T-helper 2 cell (primary cell): ENCODE measurements at regions not wholly inside any gene's neighbourhood (a gene's known extent, or its start where the extent isn't known, plus 50 kb on each side); places are given as distances from the start of the nearest gene placed in this dataset.
A peak's percentile ranks its signal among the peaks of the same experiment; 100 is the strongest.
"Not testable (repeated sequence)": the region's sequence is repeated elsewhere in the genome, so short reads cannot be mapped to it uniquely, and the experiment has no call there.

Source experiments
- DNase-seq, 5 experiments: peaks; one replicate each; pipeline versions ENCODE4 v3.0.0 to v3.0.0-alpha.2; 2012 to 2022

DNA sequence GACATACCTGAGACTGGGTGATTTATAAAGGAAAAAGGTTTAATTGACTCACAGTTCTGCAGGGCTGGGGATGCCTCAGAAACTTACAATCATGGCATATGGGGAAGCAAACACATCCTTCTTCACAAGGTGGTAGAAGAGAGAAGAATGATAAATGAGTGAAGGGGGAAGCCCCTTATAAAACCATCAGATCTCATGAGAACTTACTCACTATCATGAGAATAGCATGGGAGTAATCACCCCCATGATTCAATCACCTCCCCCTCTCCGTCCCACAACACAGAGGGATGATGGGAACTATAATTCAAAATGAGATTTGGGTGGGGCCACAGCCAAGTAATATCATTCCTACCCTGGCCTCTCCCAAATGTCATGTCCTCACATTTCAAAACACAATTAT lies 1206.0 kb upstream of the CELF4 start:
- not testable (repeated sequence) for DNase-seq

DNA sequence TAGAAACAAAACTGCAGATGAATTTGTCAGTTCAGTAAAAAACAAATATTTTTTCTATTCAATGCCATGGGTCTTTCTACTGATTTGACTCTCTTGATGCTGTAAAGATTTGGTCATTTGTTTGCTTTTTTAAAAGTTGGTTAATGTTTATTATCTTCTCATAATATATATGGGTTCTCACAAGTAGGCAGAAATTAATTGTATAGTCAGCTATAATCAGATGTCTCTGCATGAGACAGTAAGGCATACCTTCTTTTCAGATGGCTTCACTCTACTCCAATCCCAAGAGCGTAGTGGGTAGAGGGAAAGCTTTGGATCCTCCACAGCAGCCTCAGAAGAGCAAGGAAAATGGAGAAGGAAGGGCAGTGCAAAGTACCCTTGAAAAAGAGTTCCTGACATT lies 1202.9 kb upstream of the CELF4 start:
- DNase-seq: no peak

DNA sequence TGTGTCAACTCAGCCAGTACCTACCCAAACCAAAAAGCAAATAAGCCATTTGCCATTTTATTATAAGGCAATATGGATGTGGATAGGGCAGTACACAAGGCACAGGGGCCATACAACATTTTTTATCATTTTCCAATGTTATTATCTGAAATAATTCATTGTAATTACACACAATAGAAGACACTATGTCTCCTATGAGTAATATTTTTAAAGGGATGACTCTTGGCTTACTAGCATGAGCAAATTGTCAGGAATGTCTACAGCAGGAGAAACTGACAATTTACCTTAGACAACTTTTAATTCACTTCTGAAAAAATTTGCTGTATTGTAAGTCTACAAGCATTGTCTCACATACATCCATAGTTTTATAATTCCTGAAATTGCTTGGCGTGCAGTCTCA lies 1193.9 kb upstream of the CELF4 start:
- DNase-seq: no peak

DNA sequence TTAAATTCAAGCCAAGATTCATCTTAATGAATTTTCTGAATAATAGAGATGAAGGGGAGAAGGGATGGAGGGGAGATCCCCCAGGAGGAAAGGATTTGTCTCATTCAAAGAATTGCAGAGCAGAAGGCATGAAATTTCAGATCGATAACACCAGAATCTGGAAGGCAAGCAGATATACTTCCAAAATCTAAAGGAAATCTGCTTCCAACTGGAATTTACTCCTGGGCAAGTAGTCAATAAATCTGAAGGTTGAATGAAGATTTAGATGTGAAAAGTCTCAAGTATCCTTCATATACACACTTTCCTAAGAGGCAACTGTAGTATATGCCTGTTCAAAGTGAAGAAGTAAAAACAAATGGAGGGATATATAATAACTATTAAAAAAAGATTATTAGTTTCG lies 1190.8 kb upstream of the CELF4 start:
- DNase-seq: no peak

DNA sequence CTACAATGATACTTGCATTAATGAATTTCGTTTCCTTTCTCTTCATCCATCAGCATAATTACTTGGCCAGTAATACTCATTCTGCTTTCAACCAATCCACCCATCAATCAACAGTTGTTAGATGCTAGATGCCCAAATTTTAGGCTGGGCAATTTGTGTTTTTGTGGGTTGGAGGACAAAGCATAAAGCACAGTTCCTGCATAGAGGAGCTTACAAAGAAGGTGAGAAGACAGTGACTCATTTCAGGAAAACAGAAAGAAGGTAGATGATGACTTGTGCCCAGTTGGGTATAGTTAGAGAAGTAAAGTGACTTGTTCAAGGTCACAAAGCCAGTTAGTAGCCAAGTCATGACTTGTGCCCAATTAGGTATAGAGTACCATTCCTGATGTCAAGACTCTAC lies 1186.8 kb upstream of the CELF4 start:
- DNase-seq: peak in 1 of 5 experiments; percentile 4

DNA sequence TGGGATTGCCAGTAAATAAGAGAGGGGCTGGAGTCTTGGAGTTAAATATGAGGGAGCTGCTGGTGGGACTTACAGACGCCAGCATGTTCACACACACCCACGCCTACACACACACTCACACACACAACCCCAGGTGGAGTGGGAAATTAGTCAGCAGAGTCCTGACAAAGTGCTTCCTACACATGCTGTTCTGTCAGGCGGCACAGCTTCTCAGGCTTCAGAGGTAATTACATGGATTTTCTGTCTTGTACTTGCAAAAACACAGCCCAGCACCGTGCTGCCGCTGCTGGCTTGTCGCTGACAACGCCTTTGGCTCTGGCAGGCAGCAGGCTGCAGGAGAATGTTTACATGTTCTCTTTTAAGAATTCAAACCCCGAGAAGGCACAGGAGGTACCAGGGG lies 1186.3 kb upstream of the CELF4 start:
- no peak for DNase-seq

DNA sequence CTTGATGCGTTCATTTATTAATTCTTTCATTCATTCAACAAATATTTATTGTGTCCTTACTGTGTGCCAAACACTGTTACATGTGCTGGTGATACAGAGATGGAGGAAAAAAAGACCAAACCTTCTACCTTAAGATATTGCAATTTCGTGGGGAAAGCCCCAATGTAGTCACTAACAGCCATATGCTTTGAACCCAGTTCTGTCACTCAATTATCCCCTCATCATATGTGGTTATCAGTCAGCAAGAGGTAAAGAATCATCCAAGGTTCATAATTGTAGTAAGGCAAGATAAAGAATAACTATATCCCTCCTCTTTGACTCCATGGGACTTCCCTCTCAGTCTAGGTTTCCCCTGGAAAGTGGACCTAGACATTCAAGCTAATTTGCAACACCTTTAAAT lies 1185.6 kb upstream of the CELF4 start:
- DNase-seq: no peak

DNA sequence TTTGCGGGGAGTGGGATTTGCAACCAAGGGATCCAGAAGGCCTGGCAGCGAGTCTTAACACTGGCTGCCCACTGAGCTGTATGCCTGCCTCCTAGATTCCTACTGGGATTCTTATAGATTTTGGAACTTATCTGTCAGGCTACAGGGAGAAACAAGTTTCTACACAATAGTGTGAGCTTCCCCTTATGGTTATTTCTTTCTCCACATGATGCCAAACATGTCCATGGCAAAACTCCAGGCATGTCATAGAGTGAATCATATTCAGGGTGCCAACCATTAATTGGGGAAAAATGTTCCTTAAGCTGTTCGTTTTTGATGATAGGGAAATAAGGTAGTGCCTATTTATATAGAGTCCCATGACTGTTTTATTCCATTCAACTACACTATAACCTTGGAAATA lies 1185.2 kb upstream of the CELF4 start:
- DNase-seq: no peak

DNA sequence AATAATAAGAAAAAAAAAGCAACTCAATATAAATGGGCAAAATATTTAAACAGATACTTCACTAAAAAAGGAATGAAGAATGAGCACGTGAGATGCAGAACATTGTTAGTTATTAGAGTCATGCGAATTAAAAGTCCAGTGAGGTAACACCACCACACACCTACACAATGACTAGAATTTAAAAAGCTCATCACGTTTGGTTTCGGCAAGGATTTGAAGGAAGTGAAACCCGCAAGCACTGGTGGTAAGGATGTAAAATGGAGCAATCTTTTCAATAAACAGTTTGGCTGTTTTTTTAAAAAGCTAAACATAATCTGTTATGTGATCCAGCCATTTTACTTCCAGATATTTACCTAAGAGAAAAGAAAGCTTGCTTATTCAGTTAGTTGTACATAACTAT lies 1181.6 kb upstream of the CELF4 start:
- DNase-seq: no peak

DNA sequence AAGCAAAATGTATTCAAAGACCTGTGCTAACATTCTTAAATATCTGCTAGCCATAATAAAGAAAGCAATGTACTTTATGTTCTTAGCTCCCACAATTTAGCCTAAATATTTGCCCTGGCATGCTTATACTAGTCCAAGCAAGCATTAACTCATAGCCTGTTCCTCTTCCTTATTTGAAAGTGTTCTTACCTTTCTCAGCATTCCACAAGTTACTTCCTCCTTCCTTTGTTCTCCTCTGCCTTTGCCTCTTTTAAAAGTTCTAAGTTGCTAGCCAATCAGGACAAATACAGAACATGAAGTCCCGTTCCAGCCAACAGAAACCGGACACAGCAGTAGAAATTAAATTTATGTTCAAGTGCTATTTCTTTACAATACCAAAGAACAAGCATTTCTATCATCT lies 1154.6 kb upstream of the CELF4 start:
- DNase-seq: not testable (repeated sequence)

DNA sequence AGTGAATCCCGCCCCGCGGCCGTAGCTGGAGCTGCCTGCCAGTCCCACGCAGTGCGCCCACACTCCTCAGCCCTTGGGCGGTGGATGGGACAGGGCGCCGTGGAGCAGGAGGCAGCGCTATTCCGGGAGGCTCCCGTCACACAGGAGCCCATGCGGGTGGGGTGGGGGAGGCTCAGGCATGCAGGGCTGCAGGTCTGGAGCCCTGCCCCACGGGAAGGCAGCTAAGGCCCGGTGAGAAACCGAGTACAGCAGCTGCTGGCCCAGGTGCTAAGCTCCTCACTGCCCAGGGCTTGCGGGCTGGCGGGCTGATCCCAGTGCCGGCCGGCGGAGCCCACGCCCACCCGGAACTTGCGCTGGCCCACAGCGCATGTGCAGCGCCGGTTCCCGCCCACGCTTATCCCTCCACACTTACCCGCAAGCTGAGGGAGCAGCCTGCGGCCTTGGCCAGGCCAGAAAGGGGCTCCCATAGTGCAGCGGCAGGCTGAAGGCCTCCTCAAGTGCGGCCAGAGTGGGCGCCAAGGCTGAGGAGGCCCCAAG lies 1152.8 kb upstream of the CELF4 start:
- no peak for DNase-seq

DNA sequence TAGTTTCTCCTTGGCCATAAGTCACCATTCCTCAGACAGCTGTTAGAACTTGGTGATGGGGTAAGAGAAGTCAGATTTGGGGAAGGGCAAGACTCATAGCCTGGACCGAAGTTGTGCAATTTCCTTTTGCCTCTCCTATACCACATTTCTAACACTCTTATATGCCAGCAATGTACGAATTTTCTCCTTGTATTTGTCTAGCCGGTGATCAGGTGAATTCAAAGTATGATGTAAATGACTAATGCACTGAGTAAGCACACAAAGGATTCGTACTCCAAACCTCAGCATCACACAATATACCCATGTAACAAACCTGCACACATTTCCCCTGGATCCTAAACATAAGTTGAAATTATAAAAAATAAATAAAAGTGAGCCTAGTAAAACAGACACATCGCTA lies 1143.5 kb upstream of the CELF4 start:
- no peak for DNase-seq

DNA sequence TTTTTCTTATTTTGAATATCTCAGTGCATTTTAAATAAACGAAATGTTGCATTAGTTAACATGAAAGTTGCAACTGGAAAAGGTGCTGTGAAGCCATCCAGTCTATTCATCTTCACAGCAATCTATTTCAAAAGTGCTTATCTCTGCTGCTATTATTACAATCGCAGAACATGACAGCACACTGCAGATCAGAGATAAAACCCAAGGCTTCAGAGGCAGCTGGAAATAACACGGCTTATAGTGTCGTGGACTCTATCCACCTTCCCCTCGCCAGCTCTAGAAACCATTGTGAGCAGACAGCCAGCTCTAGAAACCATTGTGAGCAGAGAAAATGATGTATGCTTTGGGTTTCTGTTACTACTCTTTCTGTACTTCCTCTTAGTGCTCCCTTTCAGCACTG lies 1140.8 kb upstream of the CELF4 start:
- no peak for DNase-seq

DNA sequence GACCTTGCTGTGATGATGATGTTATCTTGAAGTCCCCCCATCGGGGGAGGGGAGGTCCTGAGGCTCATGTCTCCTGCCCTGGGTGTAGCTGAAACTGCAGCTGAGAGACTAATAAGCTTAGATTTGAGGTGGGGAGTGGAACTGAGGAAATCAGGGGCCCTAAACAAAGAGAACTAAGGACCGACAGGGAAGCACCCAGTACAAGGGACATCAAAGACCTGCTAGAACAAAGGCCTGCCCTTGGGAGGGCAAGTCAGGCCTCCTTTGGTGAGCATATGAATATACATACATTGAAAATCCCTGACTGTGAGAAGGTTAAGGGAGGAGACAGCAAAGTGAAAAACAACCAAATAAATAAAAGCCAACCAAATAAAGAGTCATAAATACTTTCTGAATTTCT lies 1132.5 kb upstream of the CELF4 start:
- no peak for DNase-seq

DNA sequence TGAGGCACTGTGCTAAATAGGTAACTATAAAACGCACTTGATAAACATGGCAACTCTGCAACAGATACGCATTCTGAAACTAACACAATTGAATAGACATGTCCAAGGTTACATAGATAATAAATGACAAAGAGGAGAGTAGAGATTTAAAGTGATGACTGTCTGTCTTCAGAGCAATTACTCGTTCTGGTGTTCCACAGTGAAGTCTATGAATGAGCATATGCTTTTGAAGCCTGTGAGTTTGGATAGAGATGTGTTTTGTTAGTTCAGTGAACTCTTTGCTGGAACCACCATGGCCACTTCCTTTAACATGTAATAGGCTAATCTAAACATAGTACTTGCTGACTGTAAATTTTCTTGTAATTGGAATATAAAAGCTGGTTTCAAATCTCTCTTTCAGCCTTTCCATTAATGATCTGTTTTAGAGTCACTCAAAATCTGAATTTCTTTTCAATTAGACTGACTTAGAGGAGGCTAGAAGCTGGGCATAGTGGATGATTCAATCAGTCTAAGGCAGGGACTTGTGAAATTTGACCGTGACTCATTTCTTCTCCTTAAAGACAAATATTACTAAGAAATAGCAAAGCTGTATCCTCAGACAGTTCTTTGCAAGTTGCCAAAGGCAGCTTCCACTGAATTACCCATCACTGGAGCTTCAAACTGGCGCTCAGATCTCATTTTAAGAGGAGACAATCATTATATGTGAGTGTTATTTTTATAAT lies 1130.1 kb upstream of the CELF4 start:
- DNase-seq: peak in 1 of 5 experiments; percentile 1

DNA sequence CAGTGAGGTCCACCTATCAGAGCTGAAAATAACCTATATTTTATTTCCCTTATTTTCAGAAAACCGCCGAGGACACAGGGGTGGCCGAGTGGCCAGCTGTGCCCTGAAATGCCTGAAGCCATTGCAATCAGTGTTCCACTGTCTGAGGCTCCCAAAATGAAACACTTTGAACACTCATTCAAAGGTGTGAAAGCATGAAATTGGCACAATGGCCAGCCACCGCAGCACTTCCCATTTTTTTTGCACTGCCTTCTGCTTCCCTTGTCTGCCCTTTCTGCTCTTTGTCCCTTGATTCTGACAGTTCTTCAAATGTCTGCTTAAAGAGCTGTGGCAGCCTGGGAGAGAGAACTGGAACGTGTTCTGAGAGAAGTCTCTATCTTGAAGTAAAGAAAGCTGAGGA lies 1127.5 kb upstream of the CELF4 start:
- no peak for DNase-seq

DNA sequence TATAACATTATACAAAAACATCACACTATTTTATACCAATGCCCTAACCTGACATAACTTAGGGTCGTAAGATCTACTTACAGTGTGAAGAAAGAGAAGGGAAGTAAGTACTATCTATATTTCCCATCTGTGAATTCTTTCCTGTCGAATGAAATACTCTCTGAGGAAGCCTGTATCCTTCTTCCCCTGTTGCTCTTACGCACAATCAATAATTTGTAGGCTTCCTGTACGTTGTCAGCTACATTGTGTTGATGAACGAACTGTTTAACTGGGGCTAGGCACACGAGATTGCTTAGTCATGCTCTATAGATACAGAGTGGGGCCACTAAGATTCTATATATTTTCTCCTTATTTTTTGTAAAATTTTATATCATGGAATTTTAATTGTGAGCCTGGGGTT lies 1125.0 kb upstream of the CELF4 start:
- DNase-seq: no peak

DNA sequence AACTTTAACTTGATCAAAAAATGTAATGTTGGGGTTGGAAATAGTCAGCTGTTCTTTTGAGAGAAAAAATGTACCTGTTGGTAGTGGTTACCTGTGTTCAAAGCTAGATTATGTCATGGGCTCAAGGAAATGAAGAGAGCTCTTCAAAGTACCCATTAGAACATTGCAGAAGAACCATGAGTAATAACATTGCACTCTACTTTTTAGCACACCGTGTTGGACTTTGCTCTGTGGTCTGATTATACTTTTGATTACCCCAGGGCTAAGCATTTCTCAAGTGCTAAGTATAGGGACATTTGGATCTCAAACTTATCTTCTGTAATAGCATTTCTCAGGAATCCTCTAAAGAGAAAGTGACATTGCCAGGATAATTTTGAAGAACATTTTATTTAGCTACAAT lies 1122.8 kb upstream of the CELF4 start:
- no peak for DNase-seq

DNA sequence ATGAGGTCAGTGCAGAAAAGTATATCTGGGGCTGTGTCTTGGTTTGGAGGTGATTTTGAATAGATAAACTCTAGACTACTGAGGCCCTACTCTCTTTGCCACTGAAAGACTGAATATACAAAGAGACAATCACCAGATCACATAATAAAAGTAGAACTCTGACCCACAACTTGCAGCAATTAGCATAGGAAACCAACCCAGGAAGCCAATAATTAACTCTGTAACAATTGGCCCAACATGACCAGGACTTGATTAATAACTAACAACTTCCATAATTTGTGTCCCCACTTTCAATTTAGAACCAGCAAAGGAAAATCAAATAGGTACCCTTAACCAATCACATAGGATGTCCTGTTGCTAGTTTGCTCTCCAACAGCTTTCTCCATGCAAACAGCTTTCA lies 1104.9 kb upstream of the CELF4 start:
- DNase-seq: no peak

DNA sequence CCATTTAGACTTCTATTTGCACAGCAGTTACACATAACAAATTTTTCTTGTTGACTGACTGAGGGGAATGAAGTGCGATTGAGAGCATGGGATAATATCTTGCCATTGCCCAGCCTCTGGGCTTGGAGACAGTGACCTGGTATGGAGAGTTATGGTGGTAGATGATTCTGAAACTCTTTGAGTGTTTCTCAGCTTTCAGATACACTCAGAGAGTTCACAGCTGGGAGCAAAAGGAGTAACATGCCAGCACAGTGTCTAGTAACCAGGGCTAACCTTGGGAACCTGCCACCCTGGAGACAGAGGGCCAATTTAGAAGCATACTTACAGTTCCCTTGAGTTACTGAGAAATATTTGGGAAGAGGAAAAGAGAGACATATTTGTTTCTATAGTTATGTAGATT lies 1099.3 kb upstream of the CELF4 start:
- no peak for DNase-seq

DNA sequence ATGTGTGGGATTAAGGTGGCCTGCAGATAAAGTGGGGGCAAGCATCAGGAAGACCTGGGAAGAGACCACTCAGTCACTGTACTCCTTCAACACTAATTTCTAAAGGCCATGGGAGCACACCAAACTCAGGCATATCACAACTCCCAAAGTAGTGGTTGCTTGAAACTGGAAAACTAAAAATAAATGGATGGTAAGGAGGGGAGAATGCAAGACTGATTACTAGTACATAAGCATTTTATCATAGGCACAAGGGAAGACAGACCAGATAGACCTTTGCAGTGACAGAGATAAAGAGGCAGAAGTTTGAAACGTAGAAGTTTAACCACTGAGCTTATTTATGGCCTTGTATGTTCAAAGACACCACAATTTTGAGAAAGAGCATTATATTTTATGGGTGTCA lies 1098.1 kb upstream of the CELF4 start:
- DNase-seq: no peak

DNA sequence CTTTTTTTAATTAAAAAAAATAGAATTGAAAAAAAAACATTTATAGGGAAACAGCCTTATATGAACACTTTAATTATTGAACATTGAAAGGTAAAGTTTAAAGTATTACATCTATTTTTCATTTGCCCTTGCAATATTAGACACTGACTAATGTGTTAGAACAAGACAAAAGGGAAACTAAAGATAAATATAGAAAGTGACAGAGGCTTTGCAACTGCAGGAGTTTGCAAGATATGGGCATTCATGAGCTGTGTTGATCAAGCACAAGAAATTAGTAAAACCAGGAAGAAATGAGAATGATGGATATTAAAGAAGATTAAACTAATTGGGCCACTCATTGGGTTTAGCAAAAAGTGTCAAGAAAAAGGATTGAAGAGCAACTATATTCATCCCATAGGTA lies 1097.7 kb upstream of the CELF4 start:
- no peak for DNase-seq

DNA sequence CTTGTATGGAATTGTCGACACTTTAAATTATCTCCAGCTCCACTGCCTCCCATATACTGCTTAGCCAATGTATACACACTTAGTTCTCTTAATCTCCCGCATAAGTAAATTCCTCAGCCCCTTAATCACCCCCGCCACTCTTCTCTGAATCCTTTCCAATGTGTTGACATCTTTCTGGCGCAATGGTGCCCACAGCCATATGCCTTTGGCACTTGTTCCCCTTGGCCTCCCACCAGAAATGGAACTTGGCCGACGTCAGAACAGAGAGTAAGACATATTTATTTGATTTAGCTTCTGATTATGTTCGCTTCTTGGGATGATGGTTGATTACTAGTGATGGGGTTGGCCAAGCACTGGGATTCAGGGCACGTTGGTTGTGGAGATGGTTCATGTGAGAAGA lies 1089.3 kb upstream of the CELF4 start:
- DNase-seq: no peak

DNA sequence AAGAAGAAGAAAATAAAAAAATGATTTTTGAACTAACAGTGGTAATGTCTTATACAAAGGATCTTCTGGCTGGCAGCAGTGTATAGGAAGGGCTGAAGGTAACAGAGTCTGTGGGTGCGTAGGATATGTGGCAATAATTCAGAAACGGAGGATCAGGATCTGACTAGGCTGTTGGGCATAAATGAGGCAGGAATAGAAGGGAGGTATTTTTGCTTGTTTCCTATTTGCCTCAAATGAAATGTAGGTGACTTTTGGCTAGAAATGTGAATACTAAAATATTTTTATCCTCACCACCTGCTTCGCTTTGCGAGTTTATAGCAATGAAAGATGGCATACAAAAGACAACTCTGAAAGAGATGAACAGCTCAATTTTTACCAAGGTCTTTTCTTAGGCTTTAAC lies 1086.1 kb upstream of the CELF4 start:
- DNase-seq: no peak

DNA sequence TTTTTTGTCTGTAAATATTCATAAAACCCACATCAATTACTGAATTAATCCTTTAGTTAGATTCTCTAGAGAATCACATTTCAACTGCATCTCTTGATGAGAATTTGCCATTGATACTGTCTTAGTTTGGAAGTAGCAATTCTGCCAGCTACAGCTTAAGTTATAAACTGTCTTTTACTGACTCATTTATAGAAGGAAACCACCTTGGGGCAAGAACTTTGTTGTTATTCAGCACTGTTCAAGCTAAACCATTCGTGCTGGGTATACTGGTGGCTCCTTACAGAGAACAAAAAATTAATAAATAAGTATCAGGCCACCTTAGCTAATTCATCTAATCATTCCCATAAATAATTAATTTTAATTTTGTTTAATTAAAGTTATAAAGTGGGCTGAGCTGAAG lies 1082.6 kb upstream of the CELF4 start:
- DNase-seq: no peak
